NOMO-1 treated with dmso at 0.1 percent for 144 hours (cell line): ENCODE measurements at regions not wholly inside any gene's neighbourhood (a gene's known extent, or its start where the extent isn't known, plus 50 kb on each side); places are given as distances from the start of the nearest gene placed in this dataset.

Experiments
- DNase-seq: peaks from one replicate; lab custom pipeline; 2025; ENCODE audit not compliant: unreplicated experiment; lab: John Stamatoyannopoulos, UW

DNA sequence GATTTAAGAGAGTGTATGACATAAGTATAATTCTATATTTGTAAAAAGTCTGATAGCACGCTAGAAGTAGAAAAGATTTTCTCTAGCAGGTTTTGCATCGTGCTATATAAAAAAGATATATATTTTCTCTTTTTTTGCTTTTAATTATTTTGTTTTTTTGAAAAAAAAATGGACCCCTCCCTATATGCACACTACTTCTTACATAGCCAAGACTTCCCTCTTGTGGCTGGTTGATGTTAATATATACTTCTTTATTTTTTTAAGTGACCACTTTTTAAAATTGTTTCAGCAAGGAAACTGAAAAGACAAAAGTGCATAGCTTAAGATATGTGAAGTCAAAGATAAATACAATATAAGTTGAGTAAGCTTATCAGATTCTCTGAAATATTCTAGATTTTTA is 1202.8 kb downstream of the DIAPH3 start:
- no peak for DNase-seq

DNA sequence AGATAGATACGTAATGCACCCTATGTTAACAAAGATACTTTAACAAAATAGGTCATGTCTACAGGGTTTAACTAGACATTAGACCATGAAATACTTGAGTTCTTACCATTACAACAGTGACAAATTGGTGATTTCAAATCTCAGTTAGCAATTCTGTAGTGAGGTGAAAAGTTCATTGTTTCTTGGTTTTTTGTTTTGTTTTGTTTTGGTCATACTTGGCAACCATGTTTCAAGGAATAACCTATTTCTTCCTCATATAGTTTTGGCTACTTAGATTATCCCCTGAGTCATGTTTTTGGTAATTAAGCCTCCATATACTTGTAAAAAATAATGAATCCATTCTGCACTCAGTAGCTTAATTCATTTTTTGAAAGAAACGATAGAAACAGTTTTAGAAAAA is 1200.4 kb downstream of the DIAPH3 start:
- DNase-seq, result no peak

DNA sequence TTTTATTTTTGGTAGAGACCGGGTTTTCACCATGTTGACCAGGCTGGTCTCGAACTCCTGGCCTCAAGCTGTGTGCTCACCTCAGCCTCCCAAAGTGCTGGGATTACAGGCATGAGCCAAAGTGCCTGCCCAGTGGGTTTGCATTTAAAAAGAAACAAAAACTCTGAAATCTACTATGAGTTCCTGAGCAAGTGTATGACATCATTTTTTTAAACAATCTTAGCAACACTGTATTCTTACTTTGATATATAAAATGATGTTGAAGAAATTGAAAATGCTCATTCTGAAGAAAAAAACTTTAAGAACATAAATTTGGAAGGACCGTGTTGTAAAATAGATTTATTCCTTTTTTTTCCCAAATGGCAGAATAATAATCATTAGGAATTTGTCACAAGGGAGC is 1199.7 kb downstream of the DIAPH3 start:
- DNase-seq, result no peak

DNA sequence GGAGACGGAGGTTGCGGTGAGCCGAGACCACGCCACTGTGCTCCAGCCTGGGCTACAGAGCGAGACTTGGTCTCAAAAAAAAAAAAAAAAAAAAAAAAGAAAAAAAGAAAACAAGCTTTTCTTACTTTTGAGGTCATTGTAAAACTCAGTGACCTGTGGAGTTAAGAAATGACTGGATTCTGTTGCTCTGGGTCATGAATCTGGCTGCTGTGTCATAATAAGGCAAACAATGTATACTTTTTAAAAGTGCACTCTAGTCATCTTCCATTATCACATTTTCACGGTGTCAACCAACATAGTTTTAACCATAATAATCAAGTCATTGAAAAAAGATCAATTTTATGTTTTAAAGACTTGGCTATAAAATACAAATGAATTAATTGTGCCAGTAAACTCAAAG is 1186.6 kb downstream of the DIAPH3 start:
- no peak for DNase-seq

DNA sequence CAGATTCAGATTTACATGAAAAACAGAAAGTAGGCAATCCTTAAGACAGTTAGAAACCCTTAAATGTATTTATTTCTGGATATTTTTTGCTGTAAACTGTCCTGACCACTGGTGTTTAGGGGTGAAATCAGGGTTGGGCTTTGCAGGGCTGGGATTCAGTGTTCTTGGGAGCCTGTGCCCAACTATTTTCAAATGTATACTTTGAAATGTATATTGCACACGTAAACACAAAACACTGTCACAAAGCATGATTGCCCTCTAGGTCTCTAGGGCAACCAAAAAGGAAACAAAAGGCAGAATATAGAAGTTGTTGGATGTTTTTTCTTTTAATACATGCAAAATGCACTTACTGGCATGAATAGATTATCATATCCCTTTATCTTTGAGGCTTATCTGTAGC is 1185.4 kb downstream of the DIAPH3 start:
- no peak for DNase-seq

DNA sequence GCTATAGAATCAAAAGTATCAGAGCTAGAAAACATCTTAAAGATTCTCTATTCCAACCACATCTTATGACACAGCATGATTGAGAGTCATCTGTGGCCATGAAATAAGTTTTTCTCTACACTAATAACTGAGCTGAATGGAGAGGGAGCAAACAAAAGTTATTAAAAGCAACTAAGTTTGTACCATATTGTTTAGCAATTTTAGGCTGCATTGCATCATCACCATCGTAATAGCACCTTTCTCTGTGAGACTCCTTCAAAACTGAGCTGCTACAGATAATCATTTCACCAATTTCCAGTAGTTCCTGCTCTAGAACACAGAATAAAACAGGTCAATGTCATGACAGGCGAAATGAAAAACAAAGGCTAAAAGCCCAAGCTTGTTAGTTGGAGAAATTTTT is 1183.9 kb downstream of the DIAPH3 start:
- DNase-seq, result no peak

DNA sequence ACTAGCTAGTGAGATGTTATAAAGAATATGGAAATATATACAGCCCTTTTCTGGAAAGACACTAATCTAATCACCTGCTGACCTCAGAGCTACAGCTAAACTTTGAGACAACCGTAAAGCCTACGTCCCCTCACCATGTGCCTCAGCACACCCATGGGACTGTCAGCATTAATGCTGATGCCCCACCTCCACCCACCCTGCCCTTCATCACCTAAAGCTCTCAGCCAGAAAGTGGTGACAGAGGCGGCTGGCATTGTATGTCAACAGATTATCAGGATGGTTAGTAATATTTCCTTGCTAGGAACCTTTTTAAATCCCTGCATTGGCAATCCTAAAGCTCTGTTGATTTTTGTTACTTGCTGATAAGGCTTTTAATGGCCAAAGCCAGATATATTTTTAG is 1177.9 kb downstream of the DIAPH3 start:
- no peak for DNase-seq

DNA sequence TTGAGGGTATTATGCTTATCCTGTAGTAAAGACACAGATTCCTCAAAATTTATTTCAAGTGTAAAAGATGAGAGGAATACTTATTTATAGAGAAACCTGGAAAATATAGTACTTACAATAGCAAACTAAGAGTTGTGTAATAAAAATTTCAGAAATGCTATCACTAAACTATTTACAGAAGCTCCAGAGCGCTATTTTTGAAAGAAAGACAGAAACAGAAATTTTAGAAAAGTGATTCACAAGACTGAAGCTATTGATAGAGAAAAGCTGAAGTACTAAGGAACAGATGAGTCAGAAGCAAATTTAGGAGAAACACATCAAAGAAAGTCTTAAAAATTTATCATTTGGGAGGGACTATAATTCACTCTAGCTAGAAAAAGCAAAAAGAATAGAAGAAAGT is 1174.2 kb downstream of the DIAPH3 start:
- DNase-seq, result no peak

DNA sequence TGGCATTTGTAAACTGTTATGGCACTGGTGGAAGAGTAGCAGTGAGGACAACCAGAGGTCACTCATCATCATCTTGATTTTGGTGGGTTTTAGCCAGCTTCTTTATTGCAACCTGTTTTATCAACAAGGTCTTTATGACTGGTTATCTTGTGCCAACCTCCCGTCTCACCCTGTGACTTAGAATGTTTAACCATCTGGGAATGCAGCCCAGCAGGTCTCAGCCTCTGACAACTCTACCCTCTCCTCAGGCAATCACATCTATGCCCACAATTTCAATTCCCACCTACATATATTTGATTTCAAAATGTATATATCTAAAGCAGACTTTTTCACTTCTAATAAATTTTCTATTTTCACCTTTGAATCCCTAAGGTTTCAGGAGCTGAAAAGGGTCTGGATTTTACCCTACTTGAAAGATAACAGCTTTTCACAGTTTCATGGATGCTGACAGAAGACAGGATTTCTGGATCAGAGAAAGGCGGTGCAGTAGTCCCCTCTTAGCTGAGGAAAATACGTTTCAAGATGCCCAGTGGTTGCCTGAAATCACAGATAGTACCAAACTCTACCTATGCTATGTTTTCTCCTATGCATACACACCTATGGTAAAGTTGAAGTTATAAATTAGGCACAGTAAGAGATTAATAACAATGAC is 1171.8 kb downstream of the DIAPH3 start:
- DNase-seq, result no peak

DNA sequence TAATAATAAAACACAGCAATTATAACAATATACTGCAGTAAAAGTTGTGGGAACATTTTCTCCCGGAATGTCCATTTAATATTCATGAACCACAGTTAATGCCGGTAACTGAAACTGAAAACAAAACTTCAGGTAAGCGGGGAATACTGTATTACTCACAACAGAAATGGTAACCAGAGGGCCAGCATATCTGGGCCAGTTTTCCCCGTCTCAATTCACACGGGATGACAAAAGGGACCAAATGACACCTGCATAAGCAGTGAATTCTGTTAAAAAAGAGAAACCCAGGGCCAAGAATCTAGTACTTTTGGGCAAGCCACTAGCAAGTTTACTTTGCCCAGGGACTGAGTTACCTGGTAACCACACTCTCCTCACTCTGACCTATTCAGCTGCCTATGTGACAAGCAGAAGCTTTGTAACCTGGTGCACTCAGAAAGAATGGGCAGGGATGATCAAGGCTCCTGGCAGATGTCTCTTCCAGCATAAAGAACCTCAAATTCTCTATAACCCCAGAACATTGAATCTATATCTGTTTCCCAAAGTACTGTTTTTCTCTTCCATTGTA is 1171.2 kb downstream of the DIAPH3 start:
- no peak for DNase-seq

DNA sequence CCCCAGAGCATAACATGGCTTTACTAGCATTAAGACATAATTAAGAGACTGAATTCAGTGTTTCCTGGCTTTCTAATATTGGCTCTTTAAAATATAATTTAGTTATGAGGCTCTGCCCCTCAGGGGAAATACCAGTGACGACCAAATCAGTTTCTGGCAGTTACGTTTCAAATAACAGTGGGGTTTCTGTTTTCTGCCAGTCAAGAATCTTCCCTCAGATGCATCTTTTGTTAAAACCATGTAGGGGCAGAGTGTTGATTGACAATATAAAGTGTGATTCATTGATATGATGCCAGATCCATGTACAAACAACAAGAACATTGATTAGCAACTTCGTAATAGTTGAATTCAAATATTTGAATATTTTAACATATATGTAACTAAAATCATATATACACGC is 1169.7 kb downstream of the DIAPH3 start:
- DNase-seq, result no peak

DNA sequence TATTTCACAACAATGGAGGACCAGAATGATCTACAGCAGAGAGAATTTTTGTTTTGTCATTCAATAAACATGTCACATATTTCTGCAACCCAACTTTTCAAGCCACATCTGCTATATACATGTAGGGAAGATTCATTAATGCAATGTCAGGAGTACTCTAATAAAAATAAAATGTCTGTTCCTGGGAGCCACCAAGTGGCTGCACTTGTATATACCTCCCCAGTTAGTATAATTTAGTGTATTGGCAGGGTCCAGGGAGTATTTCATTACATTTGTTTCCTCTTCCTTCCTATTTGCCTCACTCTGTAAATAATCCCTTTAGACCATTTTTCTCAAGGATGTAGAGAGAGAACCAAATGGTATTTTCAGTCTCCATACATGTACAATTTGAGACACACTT is 1169.0 kb downstream of the DIAPH3 start:
- no peak for DNase-seq

DNA sequence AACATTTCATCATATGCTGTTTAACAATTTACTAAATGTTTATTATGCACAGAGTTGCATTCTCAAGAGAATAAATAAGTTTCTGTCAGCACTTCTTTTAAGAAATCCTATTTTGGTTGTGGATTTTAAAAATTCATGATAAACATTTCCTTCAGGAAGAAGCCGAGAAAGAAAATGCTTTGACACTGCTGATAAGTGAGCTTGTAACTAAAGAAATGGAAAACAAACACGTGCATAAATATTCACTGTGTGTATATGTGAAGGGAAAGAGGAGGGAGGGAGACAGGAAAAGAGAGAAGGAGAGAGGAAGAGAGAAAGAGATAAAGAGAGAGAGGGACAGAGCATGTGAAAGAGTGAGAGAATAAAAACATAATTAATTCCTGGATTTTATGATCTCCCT is 1165.0 kb downstream of the DIAPH3 start:
- no peak for DNase-seq

DNA sequence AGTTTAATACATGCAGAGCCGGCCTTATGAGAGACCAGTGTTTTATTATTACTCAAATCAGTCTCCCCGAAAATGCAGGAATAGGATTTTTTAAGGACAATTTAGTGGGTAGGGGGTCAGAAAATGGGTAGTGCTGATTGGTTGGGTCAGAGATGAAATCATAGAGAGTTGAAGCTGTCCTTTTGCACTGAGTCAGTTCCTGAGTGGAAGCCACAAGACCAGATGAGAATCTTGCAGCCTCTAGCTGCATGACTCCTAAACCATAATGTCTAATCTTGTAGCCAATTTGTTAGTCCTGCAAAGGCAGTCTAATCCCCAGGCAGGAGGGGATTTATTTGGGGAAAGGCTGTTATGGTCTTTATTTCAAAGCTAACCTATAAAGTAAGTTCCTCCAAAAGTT is 1163.9 kb downstream of the DIAPH3 start:
- no peak for DNase-seq

DNA sequence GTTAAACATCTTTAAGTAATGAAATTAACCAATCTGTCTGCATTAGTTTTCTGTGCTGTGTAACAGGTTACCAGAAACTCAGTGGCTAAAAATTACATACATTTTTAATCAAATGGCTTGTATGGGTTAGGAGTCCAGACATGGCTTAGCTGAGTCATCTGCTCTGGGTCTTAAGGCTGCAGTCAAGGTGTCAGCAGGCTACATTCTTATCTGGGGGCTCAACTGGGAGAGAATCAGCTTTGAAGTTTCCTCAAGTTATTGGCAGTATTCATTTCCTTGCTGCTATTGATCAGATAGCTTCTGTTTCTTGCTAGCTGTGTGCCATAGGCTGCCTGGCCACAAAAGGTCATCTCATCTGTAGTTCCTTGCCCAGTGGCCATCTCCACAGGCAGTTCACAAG is 1163.0 kb downstream of the DIAPH3 start:
- DNase-seq, result no peak

DNA sequence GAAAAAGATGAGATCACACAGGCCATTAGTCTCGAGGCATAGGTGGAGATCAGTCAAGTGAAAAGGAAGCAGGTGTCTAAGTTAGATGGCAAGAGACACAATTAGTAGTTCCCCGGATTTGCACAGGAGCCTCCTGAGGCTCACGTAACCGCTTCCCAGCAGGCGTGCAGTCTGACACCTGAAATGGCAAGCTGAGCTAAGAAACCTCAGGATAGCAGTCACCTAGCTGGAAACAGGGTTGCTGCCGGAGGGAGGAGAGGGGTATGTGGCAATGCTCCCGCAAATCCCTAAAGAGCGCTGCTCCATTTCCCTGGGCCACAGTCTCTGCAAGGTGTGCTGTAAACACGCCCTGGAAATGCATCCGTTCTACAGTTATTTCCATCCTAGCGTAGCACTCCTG is 1151.0 kb downstream of the DIAPH3 start:
- no peak for DNase-seq

DNA sequence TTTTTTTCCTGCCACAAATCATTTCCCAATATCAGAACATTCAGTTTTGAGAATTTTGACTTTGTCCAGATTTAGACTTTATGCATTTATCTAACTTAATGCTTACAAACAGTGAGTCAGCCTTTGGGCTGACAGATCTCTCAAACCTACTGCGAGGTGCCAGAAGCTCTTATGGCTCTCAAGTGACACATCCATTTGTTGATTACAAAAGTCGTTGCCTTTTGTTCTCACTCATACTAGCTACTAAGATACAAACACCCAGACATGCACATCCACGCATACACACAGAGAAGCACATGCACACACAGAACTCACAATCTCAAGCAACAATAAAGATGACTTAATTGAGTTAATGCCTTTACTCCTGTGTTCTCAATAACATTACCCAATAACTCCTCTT is 1147.5 kb downstream of the DIAPH3 start:
- DNase-seq, result no peak

DNA sequence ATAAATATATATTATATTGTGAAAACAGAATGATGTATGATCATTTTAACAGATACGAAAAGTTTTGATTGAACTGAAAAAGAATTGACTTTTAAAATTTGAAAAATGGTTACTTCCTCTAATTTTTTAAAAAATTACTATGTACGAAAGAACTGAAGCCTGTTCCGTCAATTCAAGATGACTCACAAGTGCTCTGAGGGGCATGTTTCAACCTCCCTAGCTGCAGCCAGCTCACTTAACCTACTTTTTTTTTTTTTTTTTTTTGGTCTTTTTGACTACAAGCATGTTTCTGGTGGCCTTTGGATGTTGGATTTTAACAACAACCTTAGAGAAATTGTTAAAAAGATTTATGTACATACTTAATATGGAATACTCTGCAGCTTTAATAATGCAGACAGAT is 1139.3 kb downstream of the DIAPH3 start:
- peak; percentile 30 for DNase-seq

DNA sequence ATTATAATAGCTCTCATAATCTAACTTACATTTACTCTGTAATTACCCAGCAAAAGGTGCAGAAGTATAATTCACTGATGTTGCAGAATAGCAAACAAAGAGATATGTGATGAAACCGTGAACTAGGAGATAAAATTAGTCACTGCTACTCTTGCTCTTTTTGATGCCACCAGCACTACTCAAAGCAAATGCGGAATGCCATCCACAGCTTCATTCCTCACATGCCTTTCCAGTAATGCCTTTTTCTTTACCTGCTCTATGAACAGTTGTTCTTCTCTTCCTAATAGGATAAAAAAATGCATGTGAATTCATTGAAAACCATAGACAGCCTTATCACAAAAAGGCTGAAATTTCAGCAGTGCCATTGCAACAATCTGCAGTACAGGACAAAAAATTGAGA is 1129.5 kb downstream of the DIAPH3 start:
- DNase-seq, result no peak

DNA sequence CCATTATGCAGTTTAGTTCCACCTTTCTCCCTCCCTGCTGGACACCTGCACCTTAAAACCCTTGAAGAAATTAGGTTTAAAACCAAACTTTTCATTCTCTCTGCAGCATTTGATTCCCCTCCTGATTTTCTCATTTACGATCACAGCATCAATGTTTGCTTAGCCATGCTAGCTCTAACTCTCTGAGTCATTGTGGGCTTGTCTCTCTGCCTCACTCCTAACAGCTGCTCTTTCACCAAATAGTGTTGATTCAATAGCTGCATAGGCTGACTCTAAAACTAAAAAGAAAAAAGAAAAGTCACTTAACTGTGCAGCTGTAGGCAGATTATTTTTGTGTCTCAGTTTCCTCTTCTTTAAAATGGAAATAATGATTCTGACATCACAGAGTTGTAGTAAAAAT is 1124.9 kb downstream of the DIAPH3 start:
- DNase-seq, result no peak

DNA sequence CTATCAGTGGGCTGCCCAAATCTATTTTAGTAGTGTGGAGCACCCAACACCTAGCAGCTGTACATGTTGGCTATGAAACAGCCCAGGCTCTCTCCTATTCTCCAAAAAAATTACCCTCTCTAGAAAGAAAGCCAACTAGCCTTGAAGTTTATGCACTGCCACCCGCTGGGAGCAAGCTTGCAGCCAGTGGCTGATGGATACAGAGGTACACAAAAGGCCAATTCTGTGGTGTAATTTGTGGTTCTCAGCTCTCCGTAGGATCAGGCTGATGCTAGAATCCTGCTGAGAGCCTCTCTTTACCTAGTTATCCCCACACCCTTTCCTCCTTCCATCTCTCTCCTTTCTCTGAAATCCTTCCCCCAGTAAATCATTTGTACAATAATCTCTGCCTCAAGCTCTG is 1120.7 kb downstream of the DIAPH3 start:
- no peak for DNase-seq

DNA sequence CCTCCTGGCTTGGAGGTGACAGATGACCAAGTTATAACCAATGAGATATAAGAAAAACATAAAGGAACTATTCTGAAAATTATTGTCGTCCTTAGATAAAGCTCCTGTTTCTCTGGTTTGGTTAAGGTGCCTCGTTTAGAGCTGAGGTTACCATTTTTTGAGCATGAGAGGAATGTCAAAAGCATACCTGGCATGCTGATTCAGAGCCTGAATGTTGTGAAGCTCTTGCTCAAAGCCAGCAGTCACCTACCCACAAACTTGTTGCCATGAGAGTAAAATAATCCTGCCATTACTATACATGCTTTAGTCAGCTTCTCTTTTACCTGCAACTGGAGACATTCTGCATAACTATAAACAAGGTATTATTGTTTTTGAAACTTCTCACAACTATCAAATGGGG is 1116.2 kb downstream of the DIAPH3 start:
- DNase-seq, result no peak

DNA sequence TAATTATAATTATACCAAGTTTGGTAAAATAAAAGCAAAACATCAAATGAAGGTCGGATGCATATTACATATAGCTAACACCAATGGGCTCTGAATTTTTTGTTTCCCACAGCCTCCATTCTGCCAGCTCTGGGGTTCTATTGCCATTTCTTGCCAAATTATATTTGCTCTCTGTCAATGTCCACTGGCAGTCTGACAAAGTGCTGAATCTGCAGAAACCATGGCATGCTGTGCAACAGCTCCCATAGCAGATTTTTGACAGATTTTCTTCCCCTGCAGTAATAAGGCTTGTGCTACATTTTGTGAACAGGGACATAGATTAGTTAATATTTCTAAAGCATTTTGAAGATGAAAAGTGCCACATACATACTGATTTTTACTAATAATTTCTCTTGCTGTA is 1102.1 kb downstream of the DIAPH3 start:
- no peak for DNase-seq
